Astrocyte (in vitro differentiated cells and primary cell): ENCODE measurements at regions not wholly inside any gene's neighbourhood (a gene's known extent, or its start where the extent isn't known, plus 50 kb on each side); places are given as distances from the start of the nearest gene placed in this dataset.

Experiments
- CTCF ChIP-seq: IDR thresholded peaks from 2 replicates; pipeline ENCODE4 v1.5.1; 2011; ENCODE audit warnings: low read depth, mild to moderate bottlenecking, inconsistent platforms, low read length, moderate library complexity; ENCODE audit not compliant: insufficient read depth
- EZH2 ChIP-seq: IDR thresholded peaks from 2 replicates; pipeline ENCODE4 v1.6.1; 2012; ENCODE audit warnings: mild to moderate bottlenecking, low read length, inconsistent platforms; ENCODE audit not compliant: insufficient read depth

DNA sequence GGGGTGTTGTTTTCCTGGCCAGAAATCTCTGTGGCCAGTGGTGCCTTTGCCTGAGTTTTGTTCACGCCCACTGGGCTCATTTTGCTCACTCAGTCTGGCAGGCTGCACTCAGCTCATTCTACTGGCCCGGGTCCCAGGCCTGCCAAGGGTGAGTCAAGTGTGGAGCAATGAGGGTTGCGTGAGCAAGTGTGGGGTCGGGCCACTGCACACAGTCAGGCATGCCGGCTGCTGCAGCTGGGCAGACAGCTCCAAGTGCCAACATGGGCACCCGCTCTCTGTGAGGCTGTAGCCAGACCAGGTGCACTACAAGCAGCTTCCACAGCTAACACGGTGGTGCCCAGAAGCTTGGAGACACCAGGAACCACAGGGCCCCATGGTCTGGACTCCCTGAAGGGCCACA lies 801.1 kb upstream of the RAB6C start:
- no peak for TF ChIP-seq CTCF
- no peak for TF ChIP-seq EZH2
